GM19463 (cell line): ENCODE measurements at regions not wholly inside any gene's neighbourhood (a gene's known extent, or its start where the extent isn't known, plus 50 kb on each side); places are given as distances from the start of the nearest gene placed in this dataset.
"Not testable (repeated sequence)": the region's sequence is repeated elsewhere in the genome, so short reads cannot be mapped to it uniquely, and the experiment has no call there.

Experiments
- ATAC-seq: cut with Tn5 transposase; IDR thresholded peaks from one replicate; pipeline ENCODE4 v1.9.1; 2021; ENCODE audit warnings: mild to moderate bottlenecking, moderate library complexity; ENCODE audit not compliant: unreplicated experiment

GRCh38 chr5:117131876-117132275 is 557.3 kb upstream of the SEMA6A start:
- ATAC-seq: no peak

- peak; percentile 99 for ATAC-seq
Observed at GRCh38 chr5:117131048-117131679, 556.5 kb upstream of the SEMA6A start.

GRCh38 chr5:117118499-117118898 is 543.9 kb upstream of the SEMA6A start:
- ATAC-seq: peak; percentile 56

GRCh38 chr5:117117314-117117713 is 542.7 kb upstream of the SEMA6A start:
- ATAC-seq: not testable (repeated sequence)

GRCh38 chr5:117110548-117110947 is 535.9 kb upstream of the SEMA6A start:
- no peak for ATAC-seq

GRCh38 chr5:117107859-117108258 is 533.2 kb upstream of the SEMA6A start:
- peak; percentile 71 for ATAC-seq

- ATAC-seq: no peak
Observed at GRCh38 chr5:117103703-117104102, 529.1 kb upstream of the SEMA6A start.

- ATAC-seq: peak; percentile 58
Observed at GRCh38 chr5:117102591-117102990, 528.0 kb upstream of the SEMA6A start.

- ATAC-seq: no peak
Observed at GRCh38 chr5:117100176-117100575, 525.6 kb upstream of the SEMA6A start.

- no peak for ATAC-seq
Observed at GRCh38 chr5:117098094-117098493, 523.5 kb upstream of the SEMA6A start.

- no peak for ATAC-seq
Observed at GRCh38 chr5:117095346-117096332, 521.0 kb upstream of the SEMA6A start.

- no peak for ATAC-seq
Observed at GRCh38 chr5:117094114-117094815, 519.6 kb upstream of the SEMA6A start.

- no peak for ATAC-seq
Observed at GRCh38 chr5:117093653-117094052, 519.0 kb upstream of the SEMA6A start.

- ATAC-seq: no peak
Observed at GRCh38 chr5:117089001-117089400, 514.4 kb upstream of the SEMA6A start.

GRCh38 chr5:117088176-117088575 is 513.6 kb upstream of the SEMA6A start:
- no peak for ATAC-seq

GRCh38 chr5:117084067-117084466 is 509.4 kb upstream of the SEMA6A start:
- no peak for ATAC-seq

GRCh38 chr5:117082977-117083376 is 508.4 kb upstream of the SEMA6A start:
- ATAC-seq: no peak

- no peak for ATAC-seq
Observed at GRCh38 chr5:117077142-117077541, 502.5 kb upstream of the SEMA6A start.

- no peak for ATAC-seq
Observed at GRCh38 chr5:117072439-117072838, 497.8 kb upstream of the SEMA6A start.

GRCh38 chr5:117065800-117066199 is 491.2 kb upstream of the SEMA6A start:
- ATAC-seq: no peak

- no peak for ATAC-seq
Observed at GRCh38 chr5:117065161-117065560, 490.5 kb upstream of the SEMA6A start.
